GM19452 (cell line): ENCODE measurements at regions not wholly inside any gene's neighbourhood (a gene's known extent, or its start where the extent isn't known, plus 50 kb on each side); places are given as distances from the start of the nearest gene placed in this dataset.
"Not testable (repeated sequence)": the region's sequence is repeated elsewhere in the genome, so short reads cannot be mapped to it uniquely, and the experiment has no call there.

ENCODE experiments used
- ATAC-seq: cut with Tn5 transposase; IDR thresholded peaks from one replicate; pipeline ENCODE4 v1.9.1; 2021; ENCODE audit not compliant: unreplicated experiment

GRCh38 chr15:30830961-30831360 lies 72.8 kb upstream of the FAN1 start:
- ATAC-seq: no peak

- not testable (repeated sequence) for ATAC-seq
Measured at GRCh38 chr15:30833379-30833778, 70.3 kb upstream of the FAN1 start.

GRCh38 chr15:30841639-30842038 lies 62.1 kb upstream of the FAN1 start:
- not testable (repeated sequence) for ATAC-seq

GRCh38 chr15:30842798-30843472 lies 60.8 kb upstream of the FAN1 start:
- peak; percentile 93 for ATAC-seq

- ATAC-seq: not testable (repeated sequence)
Measured at GRCh38 chr15:30845536-30845935, 58.2 kb upstream of the FAN1 start.
